ENCODE measurements at regions not wholly inside any gene's neighbourhood (a gene's known extent, or its start where the extent isn't known, plus 50 kb on each side); places are given as distances from the start of the nearest gene placed in this dataset.

- H3K9me3 ChIP-seq: no peaks in the 10 kb centered on the region
- no peak overlapping the region for H3K4me3 ChIP-seq
- H3K36me3 ChIP-seq: no peaks in the 10 kb centered on the region
- DNase-seq: no peak
- no peaks in the 10 kb centered on the region for H3K4me1 ChIP-seq
- no peaks in the 10 kb centered on the region for H3K27me3 ChIP-seq
- H3K27ac ChIP-seq: no peak overlapping the region
- TF ChIP-seq CTCF (IDR thresholded peaks at IDR 0.05): no peak
These were observed 120.9 kb upstream of the PFN2 start for GRCh38 chr3:150091626-150092025.

GRCh38 chr3:150090877-150091276 lies 120.2 kb upstream of the PFN2 start:
- Histone ChIP-seq H3K27ac (no peak overlapping the region), H3K4me1 (no peaks in the 10 kb centered on the region), H3K27me3 (no peaks in the 10 kb centered on the region), H3K36me3 (no peaks in the 10 kb centered on the region), H3K9me3 (no peaks in the 10 kb centered on the region), H3K4me3 (no peak overlapping the region)
- no peak for TF ChIP-seq POLR2A (IDR thresholded peaks at IDR 0.05)
- no peak for TF ChIP-seq CTCF (IDR thresholded peaks at IDR 0.05)
- DNase-seq: no peak

- H3K4me1 ChIP-seq: no peaks in the 10 kb centered on the region
These were observed 119.3 kb upstream of the PFN2 start for GRCh38 chr3:150090006-150090405.

GRCh38 chr3:150084128-150084527 lies 113.4 kb upstream of the PFN2 start:
- no peaks in the 10 kb centered on the region for H3K9me3 ChIP-seq
- H3K36me3 ChIP-seq: no peaks in the 10 kb centered on the region
- no peaks in the 10 kb centered on the region for H3K27me3 ChIP-seq
- no peaks in the 10 kb centered on the region for H3K4me1 ChIP-seq
- no peak for TF ChIP-seq POLR2A (IDR thresholded peaks at IDR 0.05)
- TF ChIP-seq CTCF (IDR thresholded peaks at IDR 0.05): no peak
- H3K27ac ChIP-seq: peak overlapping the region in 1 of 4 donors; percentile 3
- no peak for DNase-seq
- no peak overlapping the region for H3K4me3 ChIP-seq

More at GRCh38 chr3:150090006-150090405, 119.3 kb upstream of the PFN2 start:
- H3K36me3 ChIP-seq: no peaks in the 10 kb centered on the region
- no peaks in the 10 kb centered on the region for H3K9me3 ChIP-seq
- no peak for DNase-seq
- TF ChIP-seq POLR2A (IDR thresholded peaks at IDR 0.05): no peak
- TF ChIP-seq CTCF (IDR thresholded peaks at IDR 0.05): no peak
- H3K27me3 ChIP-seq: no peaks in the 10 kb centered on the region
- no peak overlapping the region for H3K27ac ChIP-seq
- H3K4me3 ChIP-seq: no peak overlapping the region

GRCh38 chr3:150083655-150084042 lies 113.0 kb upstream of the PFN2 start:
- Histone ChIP-seq H3K27me3 (no peaks in the 10 kb centered on the region), H3K4me3 (no peak overlapping the region), H3K27ac (peak overlapping the region in 1 of 4 donors; percentile 3), H3K9me3 (no peaks in the 10 kb centered on the region), H3K4me1 (no peaks in the 10 kb centered on the region), H3K36me3 (no peaks in the 10 kb centered on the region)
- DNase-seq: no peak
- TF ChIP-seq POLR2A (IDR thresholded peaks at IDR 0.05): no peak

- Histone ChIP-seq H3K36me3 (no peaks in the 10 kb centered on the region), H3K4me1 (no peaks in the 10 kb centered on the region), H3K27me3 (no peaks in the 10 kb centered on the region), H3K27ac (peak overlapping the region in 1 of 4 donors; percentile 3), H3K4me3 (no peak overlapping the region), H3K9me3 (no peaks in the 10 kb centered on the region)
- DNase-seq: no peak
- TF ChIP-seq CTCF (IDR thresholded peaks at IDR 0.05) (no peak), POLR2A (IDR thresholded peaks at IDR 0.05) (no peak)
These were observed 112.4 kb upstream of the PFN2 start for GRCh38 chr3:150082898-150083654.
